NCI-H187 (cell line): ENCODE measurements at regions not wholly inside any gene's neighbourhood (a gene's known extent, or its start where the extent isn't known, plus 50 kb on each side); places are given as distances from the start of the nearest gene placed in this dataset.

Experiments used
- DNase-seq, 2 experiments: peaks; one replicate each; lab custom pipeline; 2025; lab: John Stamatoyannopoulos, UW

DNA sequence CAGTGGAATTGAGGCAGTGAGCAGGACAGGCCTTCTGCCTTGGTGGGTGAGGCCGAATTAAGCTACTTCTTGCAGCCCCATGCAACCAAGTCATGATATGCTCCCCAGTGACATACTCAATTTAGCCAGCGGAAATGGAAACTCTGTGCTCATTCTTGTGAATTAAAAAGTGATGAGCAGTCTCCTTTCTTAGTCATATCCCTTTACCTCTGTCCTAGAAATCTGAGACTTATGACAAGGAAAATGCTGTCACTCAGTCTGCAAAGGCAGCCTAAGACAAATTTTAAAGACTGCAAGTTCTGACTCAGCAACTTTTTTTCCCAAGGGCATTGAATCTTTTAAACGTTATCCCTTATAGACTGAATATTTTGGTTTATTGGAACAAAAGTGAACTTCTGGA is 218.2 kb downstream of the SH3BP4 start:
- no peak for DNase-seq

DNA sequence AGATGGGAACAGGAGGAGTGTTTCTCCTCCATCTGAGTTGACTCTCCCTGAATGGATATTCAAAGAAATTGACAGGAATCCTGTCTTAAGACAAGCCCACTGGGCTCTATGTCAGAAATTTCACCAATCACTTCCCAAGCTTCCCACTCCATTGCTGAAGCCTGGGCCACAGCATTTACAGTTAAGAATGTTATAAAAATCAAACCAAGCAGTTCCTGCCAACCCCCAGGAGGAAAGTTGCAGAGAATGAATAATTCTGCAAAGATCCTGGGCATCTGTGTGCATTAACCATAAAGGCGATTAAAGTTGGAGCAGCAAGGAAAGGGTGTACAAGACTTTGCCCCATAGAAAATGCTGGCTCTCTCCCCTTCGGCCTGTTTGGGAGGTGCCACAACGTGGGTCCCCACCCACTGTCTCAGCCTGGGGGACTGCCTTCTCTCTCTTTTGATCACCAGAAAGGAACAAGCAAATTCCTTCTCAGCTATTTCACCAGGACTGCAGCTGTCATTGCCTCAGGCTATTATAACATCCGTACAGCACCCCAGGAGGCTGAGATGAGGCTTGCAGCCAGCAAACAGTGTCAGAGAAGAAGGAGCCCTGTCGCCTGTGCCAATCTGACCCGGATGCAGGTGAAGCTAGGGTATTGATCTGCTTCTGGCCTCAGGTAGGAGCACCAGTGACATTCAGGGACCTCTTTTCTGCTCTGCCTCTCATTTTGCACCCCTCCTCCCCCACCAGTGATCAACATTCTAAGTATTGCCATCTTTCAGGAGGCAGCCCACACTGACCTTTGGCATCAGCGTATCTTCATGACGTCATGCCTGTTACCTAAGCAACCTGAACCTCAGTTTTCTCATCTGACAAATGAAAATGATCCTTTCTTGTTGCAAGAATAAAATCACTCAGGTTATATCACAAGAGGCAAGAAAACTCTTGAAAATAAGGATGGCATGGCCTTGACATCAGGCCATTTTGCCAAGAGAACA is 219.0 kb downstream of the SH3BP4 start:
- DNase-seq, result no peak

DNA sequence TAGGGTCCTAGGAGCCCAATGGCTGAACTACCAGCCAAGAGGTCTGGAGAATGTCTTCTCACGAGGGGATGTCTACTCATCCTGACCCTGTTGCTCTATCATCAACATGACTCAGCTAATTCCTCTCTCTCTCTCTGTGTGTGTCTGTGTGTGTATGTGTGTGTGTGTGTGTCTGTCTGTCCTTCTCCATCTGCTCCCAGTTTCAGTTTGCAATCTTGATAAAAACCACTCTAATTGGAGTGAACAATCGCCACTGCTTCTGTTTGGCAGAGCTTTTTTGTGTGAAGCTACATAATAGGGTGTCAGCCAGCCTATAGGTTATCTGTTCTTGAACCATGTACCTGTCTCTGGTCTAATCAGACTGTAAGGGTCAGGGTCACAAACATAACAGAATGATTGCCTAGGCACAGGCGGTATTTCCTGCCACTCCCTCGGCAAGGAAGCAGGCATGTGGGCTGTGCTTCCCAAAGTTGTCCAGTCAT is 219.8 kb downstream of the SH3BP4 start:
- DNase-seq, result no peak

DNA sequence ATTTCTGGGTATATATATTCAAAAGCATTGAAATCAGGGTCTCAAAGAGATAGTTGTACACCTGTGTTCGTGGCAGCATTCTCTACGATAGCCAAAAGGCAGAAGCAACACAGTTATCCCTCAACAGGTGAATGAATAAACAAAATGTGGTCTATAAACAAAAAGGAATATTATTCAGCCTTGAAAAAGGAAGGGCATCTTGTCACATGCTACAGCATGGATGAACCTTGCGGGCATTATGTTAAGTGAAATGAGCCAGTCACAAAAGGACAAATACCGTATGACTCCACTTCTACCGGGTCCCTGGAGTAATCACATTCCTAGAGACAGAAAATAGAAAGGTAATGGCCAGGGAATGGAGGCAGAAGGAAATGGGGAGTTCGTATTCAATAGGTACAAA is 228.8 kb downstream of the SH3BP4 start:
- no peak for DNase-seq

DNA sequence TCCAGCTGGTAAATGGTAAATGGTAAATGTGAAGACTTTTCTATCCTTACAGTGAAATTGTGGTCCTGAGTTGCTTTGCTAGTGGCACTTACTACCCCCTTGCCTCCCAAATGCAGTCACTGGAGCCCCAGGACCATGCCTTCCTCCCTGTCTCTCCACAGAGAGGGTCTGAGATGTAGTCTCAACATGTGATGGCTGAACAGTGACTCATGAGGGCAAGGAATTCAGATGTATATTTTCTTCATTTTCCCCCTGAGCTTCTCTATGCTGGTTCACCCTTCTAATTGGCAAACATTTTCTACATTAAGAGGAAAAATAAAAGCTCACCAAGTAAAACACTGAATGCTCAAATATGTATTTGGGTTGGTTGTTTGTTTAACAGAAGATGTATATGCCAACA is 232.0 kb downstream of the SH3BP4 start:
- DNase-seq, result no peak

DNA sequence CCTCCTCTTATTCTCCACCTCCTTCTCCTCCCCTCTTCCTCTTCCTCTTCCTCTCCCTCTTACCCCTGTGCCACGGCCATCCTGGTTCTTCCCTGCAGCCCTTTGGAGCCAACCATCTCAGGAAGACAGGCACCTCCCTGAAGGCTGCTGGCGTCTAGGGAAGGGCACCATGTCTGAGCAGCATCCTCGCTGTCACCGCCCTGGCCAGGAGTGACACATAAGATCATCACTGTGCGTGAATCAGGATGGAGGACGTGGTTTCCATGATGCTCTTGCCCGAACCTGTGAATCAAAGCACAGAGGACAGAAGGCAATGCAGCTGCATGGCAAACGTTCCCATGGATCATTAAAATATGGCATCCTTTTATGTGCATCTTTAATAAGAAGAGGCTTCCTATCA is 236.0 kb downstream of the SH3BP4 start:
- DNase-seq, result no peak

DNA sequence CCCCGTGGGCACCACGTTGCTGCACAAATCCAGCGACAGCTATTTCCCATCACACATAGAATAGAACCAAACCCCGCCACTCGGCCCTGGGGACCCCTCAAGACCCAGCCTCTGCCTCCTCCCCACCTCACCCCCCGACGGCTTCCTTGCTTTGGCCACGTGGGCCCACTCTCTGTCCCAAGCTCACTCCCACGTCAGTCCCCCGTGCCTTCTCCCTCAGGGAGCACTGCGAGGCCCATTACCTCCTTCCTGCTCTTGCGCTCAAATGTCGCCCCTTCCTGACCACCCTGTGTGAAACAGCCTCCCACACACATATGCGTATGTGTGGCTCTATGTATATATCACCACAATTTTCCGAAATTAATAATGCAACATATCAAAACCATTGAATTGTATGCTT is 239.7 kb downstream of the SH3BP4 start:
- DNase-seq, result no peak

DNA sequence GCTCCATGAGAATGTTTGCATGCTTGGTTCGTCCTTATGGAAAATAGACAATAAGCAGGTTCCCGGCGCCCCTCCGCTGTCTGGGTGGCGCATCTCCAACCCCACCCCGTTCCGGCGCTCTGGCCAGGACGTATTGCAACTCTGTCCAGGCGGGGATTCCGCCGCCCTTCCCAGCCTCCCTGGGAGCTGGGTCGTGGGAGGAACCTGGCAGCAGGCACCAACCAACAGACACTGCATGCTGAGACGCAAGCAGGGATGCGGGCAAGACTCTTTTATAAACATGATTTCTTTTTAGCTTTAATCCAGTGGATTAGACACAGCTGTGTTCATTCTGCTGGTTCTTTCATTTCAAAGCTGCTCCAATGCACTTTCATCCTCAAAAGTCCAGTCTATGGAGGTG is 240.2 kb downstream of the SH3BP4 start:
- DNase-seq, result no peak

DNA sequence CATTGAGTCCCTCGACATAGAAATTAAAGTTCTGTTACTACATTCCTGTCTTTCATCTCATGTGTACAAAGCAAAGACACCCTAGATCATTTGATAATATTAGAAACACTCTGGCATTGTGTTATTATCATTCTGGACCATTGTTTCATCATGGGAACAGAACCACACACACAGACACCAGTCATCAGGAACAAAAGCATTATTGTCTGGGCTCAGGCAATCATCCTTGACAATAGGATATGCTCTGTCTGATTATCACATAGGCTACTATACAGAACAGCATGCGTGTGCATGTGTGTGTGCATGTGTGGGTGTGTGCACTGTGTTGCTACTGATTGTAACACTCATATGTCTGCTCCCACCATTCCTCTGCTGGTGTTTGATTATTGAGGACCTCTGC is 242.5 kb downstream of the SH3BP4 start:
- DNase-seq, result no peak

DNA sequence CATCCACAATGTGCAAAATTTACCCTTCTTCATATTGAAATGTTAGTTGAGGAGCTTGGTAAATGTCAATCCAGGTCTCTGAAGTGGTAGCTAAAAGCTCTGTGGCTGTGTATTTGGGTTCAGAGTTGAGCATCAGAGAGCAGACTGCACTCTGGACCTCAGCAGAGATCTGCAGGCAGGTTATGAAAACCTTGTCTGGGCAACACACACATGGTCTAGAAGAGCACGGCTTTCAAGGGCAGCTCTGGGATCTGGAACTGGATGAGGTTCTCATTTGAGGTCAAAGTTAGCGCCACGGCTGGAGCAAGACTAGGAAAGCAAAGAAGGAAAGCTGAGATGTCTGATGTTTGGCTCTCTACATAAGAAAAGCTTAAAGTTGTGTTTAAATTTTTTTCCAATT is 243.0 kb downstream of the SH3BP4 start:
- DNase-seq, result no peak

DNA sequence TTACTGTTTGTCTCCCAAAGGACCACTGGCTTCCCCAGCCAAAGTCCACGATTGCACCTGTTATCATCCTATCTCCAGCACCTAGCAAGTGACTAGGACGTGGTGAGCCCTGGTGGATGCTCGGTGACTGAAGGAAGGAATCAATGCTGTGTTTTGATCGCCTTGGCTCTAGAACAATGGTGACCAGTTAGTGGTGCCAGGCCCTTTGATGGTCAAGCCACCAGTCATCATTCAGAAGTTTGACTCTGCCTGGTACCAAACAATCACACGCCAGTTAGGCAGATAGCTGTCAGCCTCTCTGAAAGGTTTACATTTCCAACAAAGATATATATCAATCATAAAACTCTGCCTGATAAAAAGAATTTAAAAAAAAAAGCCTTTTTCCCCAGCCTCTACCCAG is 244.1 kb downstream of the SH3BP4 start:
- no peak for DNase-seq

DNA sequence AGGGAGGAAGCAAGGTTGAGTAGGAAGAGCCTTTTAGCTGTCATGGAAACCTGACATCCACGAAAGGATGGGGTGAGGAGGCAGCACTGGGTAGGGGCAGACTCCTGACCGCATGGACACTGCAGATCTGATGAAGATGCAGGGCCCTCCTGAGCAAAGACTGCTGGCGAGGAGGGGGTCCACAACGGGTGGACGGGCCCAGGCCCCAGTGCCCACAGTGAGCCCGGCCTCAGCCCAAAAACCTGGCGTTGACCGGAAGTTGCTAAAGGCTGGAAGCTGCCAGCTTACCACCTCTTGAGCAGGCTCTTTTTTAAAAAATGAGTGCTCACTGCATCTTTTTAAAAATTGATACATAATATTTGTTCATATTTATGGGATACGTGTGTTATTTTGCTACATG is 247.3 kb downstream of the SH3BP4 start:
- DNase-seq, result no peak

DNA sequence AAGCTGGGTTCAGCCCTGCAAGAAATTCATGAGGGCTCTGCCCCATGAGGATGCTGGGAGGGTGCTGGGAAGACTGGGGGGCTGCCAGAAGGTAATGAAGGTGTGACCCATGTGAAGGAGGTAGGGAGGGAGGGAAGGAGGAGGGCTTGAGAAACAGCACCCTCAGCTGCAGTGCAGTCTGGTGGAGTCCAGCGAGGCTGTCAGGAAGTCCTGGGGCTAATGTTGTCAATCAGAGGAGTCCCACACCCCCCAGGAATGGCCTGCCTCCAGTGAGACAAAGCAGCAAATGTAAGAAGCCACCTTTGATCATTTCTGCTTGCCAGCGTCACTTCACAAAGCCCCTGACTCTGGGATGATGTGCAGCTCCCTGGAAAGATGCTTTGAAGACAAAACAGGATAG is 248.4 kb downstream of the SH3BP4 start:
- DNase-seq, result no peak

DNA sequence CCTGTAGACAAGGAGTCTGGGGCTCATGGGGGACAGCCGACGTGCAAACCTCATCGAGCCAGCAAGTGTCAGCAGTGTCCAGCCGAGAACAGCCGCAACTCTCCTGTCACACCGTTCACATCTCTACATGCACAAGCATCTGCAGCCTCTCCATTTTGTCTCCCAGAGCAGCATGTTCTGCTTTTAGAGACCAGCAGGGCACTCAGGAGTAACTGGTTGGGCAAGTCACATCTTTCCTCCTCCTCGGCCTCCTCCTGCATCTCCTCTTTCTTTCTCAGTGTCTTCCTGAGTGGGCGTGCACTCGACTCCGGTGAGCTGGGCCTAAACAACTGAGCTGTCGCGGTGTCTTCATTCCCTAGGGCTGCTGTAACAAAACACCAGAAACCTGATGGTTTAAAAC is 249.9 kb downstream of the SH3BP4 start:
- DNase-seq, result no peak

DNA sequence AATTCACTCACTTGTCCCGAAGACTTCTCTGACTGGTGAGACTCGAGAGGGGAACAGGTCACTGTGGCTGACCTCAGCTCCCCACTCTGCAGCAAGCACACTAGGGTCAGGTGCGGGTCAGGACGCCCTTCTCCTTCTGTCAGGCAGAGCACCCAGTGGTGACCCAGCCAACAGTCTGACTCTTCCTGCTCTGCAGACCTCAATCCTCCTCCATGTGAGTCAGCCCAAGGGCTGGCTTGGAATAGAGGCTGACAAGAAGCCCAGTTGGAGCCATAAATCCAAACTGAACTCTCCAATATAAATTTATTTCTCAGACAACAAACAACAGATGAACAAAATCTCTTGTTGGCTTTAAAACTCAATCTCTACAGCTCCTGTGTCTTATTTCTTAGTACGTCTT is 253.1 kb downstream of the SH3BP4 start:
- DNase-seq, result no peak

DNA sequence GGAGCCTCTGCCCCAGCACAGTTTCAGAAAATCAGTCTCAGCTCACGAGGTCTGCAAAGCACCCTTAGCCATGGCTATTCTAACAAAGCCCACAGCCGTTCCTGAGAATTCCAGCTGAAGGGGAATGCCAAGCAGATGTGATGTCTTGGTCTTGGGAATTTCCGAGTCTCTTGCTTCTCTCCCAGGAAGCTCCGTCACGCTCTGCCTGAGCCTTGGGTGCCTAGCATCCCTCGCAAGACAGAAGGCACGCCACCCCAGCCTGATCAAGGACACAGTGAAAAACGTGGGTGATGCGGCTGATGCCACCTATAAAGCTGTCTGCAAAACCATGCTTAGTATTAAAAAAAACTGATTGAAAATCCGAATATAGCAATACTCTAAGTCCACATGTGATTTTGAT is 254.6 kb downstream of the SH3BP4 start:
- no peak for DNase-seq

DNA sequence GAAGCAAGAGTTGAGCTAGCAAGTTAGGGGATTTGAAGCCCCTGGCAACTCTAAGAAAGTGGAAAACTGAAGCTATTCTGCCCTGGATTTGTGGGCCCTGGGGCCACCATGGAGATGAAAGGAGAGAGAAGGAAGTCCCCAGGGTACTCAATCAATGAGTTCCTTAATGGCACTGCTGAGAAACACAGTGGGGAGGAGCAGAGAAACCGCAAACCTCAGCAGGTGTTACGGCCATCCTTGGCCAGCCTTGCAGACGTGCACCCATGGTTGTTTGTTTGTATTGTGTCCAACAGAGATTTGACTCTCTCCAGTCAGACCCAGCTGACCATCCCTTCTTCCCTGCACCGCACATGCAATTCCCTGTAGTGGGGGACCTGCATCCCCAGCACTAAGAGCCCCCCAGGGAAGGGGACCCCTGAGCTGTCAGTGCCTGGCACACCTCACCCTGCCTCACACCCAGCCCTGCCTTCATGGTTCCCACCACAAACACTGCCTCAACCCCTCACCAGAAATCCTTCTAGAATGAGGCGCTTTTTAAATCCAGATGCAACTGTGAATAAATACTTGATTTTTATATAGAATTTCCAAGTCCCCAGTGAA is 255.3 kb downstream of the SH3BP4 start:
- DNase-seq, result peak in 1 of 2 experiments; percentile 15

DNA sequence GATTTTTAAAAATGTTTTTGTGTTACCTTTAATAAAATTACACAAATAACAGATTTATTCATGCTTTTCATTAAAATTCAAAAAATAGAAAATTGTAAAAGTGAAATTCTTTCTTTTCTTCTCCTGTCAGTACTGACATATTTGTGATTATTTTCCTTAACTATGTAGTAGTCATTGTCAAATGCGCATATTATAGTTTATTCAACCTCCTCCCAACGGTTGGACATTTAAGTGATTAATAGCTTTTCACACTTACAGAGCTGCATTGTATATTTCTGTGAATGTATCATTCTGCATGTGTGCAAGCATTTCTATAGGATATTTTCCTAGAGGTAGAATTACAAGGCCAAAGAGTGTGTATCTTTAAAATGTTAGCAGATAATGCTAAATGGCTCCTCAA is 259.2 kb downstream of the SH3BP4 start:
- no peak for DNase-seq

DNA sequence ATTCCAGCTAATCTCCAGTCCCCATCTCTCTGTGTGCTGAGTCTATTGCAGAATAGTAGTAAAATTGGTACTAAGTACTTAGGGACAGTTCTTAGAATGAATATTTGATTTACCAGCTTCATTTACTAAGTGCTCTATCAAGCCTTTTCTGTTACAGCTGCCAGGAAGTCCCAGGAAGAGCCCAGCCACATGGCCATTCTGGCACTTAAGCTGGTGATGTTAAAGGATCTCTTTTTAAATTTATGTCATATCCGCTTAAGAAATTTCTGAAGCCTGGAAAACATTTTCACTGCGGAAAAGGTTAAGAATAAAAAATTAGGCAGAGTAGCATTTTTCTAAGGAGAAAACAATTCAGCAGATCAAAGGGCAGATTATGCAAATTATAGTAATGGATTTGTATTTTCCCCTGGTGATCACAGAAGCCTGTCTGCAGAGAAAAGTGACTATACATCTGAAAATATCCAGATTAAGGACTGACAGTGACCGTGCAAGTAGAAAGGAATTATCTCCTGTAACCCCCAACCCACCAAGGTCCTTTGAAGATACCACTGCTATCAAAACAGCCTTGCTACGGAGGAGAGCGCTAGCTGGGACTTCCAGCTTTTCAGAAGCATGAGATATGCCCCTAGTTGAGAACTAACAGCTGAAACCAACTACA is 260.8 kb downstream of the SH3BP4 start:
- DNase-seq, result no peak

DNA sequence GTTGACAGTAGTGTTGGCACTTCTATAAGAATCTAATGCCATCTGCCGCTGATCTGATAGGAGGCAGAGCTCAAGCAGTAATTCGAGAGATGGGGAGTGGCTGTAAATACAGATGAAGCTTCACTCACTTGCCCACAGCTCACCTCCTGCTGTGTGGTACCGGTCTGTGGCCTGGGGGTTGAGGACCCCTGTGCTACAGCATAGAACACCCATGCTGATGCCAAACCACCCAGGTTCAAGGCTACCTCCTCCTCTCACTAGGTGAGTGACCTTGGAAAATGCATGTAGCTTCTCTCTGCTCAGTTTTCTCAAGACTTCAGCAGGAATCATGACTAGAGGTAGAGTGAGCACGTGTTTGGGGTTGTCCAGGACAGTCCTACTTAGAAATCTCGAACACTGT is 263.4 kb downstream of the SH3BP4 start:
- DNase-seq, result no peak

DNA sequence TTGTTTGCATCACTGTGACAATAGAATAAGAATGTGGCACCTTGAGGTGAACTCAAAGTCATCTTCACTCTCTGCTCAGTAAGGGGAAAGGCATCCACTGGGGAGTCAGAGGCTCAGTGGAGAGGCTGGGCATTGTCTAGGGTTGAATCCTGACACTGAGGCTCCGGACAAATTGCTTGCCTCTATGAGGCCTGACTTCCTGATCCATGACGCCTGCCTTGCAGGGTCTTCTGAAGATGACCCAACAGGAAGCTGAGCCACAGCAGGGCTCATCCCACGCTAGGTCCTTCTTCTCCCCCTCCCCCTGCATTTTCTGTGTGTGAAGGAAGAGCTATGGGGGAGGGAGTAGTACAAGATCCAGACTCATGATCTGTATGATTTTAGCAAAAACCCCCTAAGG is 265.1 kb downstream of the SH3BP4 start:
- no peak for DNase-seq

DNA sequence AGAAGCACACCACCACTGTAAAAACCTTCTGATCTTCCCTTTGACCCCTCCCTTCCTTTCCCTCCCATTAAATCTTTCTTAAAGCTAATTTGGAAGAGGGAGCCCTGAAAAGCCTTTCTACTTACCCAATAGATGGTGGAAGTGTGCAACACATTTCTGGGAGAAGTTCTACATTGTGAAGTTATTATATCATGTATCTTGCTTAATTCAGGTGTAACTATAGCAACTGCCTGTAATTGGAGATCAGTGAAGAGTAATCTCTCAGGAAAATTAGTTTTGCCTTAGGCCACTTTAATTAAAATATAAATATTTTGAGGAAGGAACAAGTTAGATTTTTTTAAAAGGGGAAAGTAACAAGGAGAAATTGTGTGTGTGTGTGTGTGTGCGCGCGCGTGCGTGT is 266.0 kb downstream of the SH3BP4 start:
- no peak for DNase-seq

DNA sequence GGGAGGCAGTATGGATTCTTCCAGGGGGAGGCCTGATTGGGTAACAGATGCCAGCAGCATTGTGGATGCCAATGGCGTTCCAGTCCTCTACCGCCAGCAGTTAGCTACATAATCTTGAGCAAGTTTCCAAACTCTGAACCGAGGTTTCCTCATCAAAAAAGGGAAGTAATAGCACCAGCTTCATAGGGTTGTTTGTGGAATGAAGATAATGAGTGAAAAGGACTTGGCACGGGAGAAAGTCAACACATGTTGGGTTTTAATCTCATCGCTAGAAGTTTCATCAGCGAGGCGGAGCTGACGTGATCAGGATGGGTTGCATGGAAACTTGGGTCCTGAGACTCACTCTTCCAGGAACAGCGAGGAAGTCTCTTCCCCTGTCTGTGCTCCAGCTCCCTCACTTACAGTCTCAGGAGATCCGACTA is 266.7 kb downstream of the SH3BP4 start:
- no peak for DNase-seq
